ENCODE measurements at regions not wholly inside any gene's neighbourhood (a gene's known extent, or its start where the extent isn't known, plus 50 kb on each side); places are given as distances from the start of the nearest gene placed in this dataset.

GRCh38 chr9:105148328-105149006 is 96.0 kb upstream of the SLC44A1 start:
- no peaks in the 10 kb centered on the region for H3K4me1 ChIP-seq
- TF ChIP-seq, protein P1, sequence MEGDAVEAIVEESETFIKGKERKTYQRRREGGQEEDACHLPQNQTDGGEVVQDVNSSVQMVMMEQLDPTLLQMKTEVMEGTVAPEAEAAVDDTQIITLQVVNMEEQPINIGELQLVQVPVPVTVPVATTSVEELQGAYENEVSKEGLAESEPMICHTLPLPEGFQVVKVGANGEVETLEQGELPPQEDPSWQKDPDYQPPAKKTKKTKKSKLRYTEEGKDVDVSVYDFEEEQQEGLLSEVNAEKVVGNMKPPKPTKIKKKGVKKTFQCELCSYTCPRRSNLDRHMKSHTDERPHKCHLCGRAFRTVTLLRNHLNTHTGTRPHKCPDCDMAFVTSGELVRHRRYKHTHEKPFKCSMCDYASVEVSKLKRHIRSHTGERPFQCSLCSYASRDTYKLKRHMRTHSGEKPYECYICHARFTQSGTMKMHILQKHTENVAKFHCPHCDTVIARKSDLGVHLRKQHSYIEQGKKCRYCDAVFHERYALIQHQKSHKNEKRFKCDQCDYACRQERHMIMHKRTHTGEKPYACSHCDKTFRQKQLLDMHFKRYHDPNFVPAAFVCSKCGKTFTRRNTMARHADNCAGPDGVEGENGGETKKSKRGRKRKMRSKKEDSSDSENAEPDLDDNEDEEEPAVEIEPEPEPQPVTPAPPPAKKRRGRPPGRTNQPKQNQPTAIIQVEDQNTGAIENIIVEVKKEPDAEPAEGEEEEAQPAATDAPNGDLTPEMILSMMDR (IDR thresholded peaks at IDR 0.05): no peak
- TF ChIP-seq POLR2A (IDR thresholded peaks at IDR 0.05): no peak
- no peaks in the 10 kb centered on the region for H3K36me3 ChIP-seq (replicated peaks in 1 of 2; ENCODE audit: insufficient read depth in 1 of 2, low read depth in 2 of 2)
- intact Hi-C loops (cut with DNase I): loop anchor here (5.0 to 10.0 kb wide), 2 partner anchors 64 to 216 kb away; no protein-coding TSS in a partner anchor
- H3K9me3 ChIP-seq: no peaks in the 10 kb centered on the region
- H3K27ac ChIP-seq: no peak overlapping the region
- 33 to 38% methylated on average over 1 of the region's 1 CpG for WGBS, 2 donors
- ATAC-seq (no peak), DNase-seq (no peak)
- no peaks in the 10 kb centered on the region for H3K27me3 ChIP-seq
- H3K4me3 ChIP-seq: no peak overlapping the region

- Histone ChIP-seq H3K27me3 (no peaks in the 10 kb centered on the region), H3K9me3 (no peaks in the 10 kb centered on the region), H3K4me1 (no peaks in the 10 kb centered on the region), H3K27ac (no peak overlapping the region), H3K36me3 (replicated peaks in 1 of 2; ENCODE audit: insufficient read depth in 1 of 2, low read depth in 2 of 2) (no peaks in the 10 kb centered on the region), H3K4me3 (no peak overlapping the region)
- TF ChIP-seq, protein P1 (IDR thresholded peaks at IDR 0.05): no peak
- no peak for TF ChIP-seq POLR2A (IDR thresholded peaks at IDR 0.05)
- 45 to 47% methylated on average over 2 of the region's 2 CpGs for WGBS, 2 donors
- DNase-seq (no peak), ATAC-seq (no peak)
- intact Hi-C loops (cut with DNase I): no loop called here
These were observed 93.3 kb upstream of the SLC44A1 start for GRCh38 chr9:105150991-105151685.

- WGBS, 2 donors: 80 to 90% methylated on average over 3 of the region's 3 CpGs
- no peak overlapping the region for H3K27ac ChIP-seq
- intact Hi-C loops (cut with DNase I): no loop called here
These were observed 92.8 kb upstream of the SLC44A1 start for GRCh38 chr9:105151686-105151995.

DNA sequence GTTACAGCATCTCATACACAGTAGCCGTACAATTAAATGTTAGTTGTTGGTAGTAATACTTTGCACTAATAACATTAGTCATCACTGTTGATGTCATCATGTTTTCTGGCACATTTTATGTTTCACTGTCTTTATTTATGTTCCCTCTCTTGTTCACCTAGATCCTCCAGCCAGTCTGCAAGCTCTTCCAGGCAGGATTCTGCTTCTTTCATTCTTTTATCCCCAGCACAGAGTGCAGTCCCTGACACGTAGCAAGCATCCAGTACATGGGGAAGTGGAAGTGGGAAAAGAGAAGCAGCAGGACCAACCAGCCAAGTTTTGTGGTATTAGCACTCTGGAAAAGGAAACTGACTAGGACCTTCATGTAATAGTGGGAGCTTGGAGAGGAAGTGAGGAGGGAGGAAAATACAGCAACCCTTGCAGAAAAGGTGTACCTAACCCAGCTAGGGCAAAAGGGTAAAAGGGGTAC is 89.7 kb upstream of the SLC44A1 start:
- Histone ChIP-seq H3K27ac (no peak overlapping the region), H3K36me3 (replicated peaks in 1 of 2; ENCODE audit: insufficient read depth in 1 of 2, low read depth in 2 of 2) (no peaks in the 10 kb centered on the region), H3K27me3 (no peaks in the 10 kb centered on the region), H3K4me1 (no peaks in the 10 kb centered on the region), H3K4me3 (no peak overlapping the region), H3K9me3 (no peaks in the 10 kb centered on the region)
- intact Hi-C loops (cut with DNase I): no loop called here
- no peak for ATAC-seq
- TF ChIP-seq, protein P1 (IDR thresholded peaks at IDR 0.05): no peak
- no peak for TF ChIP-seq POLR2A (IDR thresholded peaks at IDR 0.05)
- DNase-seq: peak in 1 of 4 donors; percentile 36
- 73 to 79% methylated on average over 2 of the region's 2 CpGs for WGBS, 2 donors

More at GRCh38 chr9:105151686-105151995, 92.8 kb upstream of the SLC44A1 start:
- no peaks in the 10 kb centered on the region for H3K27me3 ChIP-seq
- no peaks in the 10 kb centered on the region for H3K9me3 ChIP-seq
- no peak for TF ChIP-seq POLR2A (IDR thresholded peaks at IDR 0.05)
- TF ChIP-seq, protein P1 (IDR thresholded peaks at IDR 0.05): no peak
- DNase-seq (no peak), ATAC-seq (no peak)
- H3K4me1 ChIP-seq: no peaks in the 10 kb centered on the region
- H3K36me3 ChIP-seq (replicated peaks in 1 of 2; ENCODE audit: insufficient read depth in 1 of 2, low read depth in 2 of 2): no peaks in the 10 kb centered on the region
- no peak overlapping the region for H3K4me3 ChIP-seq

Data from body of pancreas (tissue), 4 donors.